PC-3 (cell line): ENCODE measurements at regions not wholly inside any gene's neighbourhood (a gene's known extent, or its start where the extent isn't known, plus 50 kb on each side); places are given as distances from the start of the nearest gene placed in this dataset.
A peak's percentile ranks its signal among the peaks of the same experiment; 100 is the strongest.

ENCODE experiments used
- ATAC-seq: fragments of 200-7000 bp; cut with Tn5 transposase; 2 replicates; pipeline ENCODE4 v1.9.1; 2020; ENCODE audit warnings: mild to moderate bottlenecking, moderate library complexity
- BruUV-seq: library from RNA; stranded (reverse); fragments of 400-500 nt; replicated peaks from 2 replicates; lab custom pipeline; 2021; lab: Mats Ljungman, UMichigan
- CTCF ChIA-PET: fragments of 300-600 bp; sonication (Branson Sonifier 250); formaldehyde crosslinking; loops from one replicate; lab custom pipeline; 2022; ENCODE audit warnings: antibody characterized with exemption; lab: Charles Lee
- POLR2A ChIA-PET: fragments of 300-600 bp; sonication (Branson Sonifier 250); formaldehyde crosslinking; loops from one replicate; lab custom pipeline; 2022; ENCODE audit warnings: antibody characterized with exemption; ENCODE audit not compliant: unreplicated experiment; lab: Charles Lee
- DNase-seq: peaks from one replicate; pipeline ENCODE4 v3.0.0-alpha.2; 2015
- H2AFZ ChIP-seq: fragments of 300-600 bp; sonication (generic); 2 replicates; pipeline ENCODE4 v1.6.0; 2016; ENCODE audit warnings: antibody characterized with exemption, low read length
- H3F3A ChIP-seq: fragments of 300-600 bp; sonication (generic); one replicate; pipeline ENCODE4 v1.6.0; 2017; ENCODE audit warnings: antibody characterized with exemption, low read length, control low read depth, mild to moderate bottlenecking; ENCODE audit not compliant: unreplicated experiment
- H3K27ac ChIP-seq: fragments of 300-600 bp; sonication (generic); 2 replicates; pipeline ENCODE4 v1.5.1; 2016; ENCODE audit warnings: mild to moderate bottlenecking, low read length
- H3K27me3 ChIP-seq: fragments of 300-600 bp; sonication (generic); 2 replicates; pipeline ENCODE4 v1.6.1; 2016; ENCODE audit warnings: low read length, mixed read lengths
- H3K36me3 ChIP-seq: fragments of 300-600 bp; sonication (generic); 2 replicates; pipeline ENCODE4 v1.6.1; 2016; ENCODE audit warnings: low read depth, mixed run types, low read length, mixed read lengths
- H3K4me1 ChIP-seq: fragments of 300-600 bp; sonication (generic); 2 replicates; pipeline ENCODE4 v1.5.1; 2016; ENCODE audit warnings: low read length; ENCODE audit not compliant: insufficient read depth
- H3K4me2 ChIP-seq: fragments of 300-600 bp; sonication (generic); 2 replicates; pipeline ENCODE4 v1.6.0; 2016; ENCODE audit warnings: low read length
- H3K4me3 ChIP-seq: fragments of 300-600 bp; sonication (generic); 2 replicates; pipeline ENCODE4 v1.5.1; 2016; ENCODE audit warnings: mild to moderate bottlenecking, low read length, mixed read lengths
- H3K79me2 ChIP-seq: fragments of 300-600 bp; sonication (generic); 2 replicates; pipeline ENCODE4 v1.6.1; 2017; ENCODE audit warnings: low read length, mixed read lengths
- H3K9ac ChIP-seq: fragments of 300-600 bp; sonication (generic); 2 replicates; pipeline ENCODE4 v1.6.0; 2016; ENCODE audit warnings: mild to moderate bottlenecking, low read length
- H3K9me2 ChIP-seq: fragments of 300-600 bp; sonication (generic); replicated peaks from 2 replicates; pipeline ENCODE4 v1.6.1; 2016; ENCODE audit warnings: mixed run types, low read length, mixed read lengths
- H3K9me3 ChIP-seq: fragments of 300-600 bp; sonication (generic); 2 replicates; pipeline ENCODE4 v1.6.1; 2016; ENCODE audit warnings: low read length, mixed read lengths
- H4K20me1 ChIP-seq: fragments of 300-600 bp; sonication (generic); 2 replicates; pipeline ENCODE4 v1.6.1; 2016; ENCODE audit warnings: low read length, mixed read lengths
- CTCF ChIP-seq: fragments of 300-600 bp; sonication (generic); conservative IDR thresholded peaks from 2 replicates; pipeline ENCODE4 v1.5.1; 2017; ENCODE audit warnings: antibody characterized with exemption, low read depth, mild to moderate bottlenecking, low read length
- EZH2 ChIP-seq: fragments of 300-600 bp; sonication (generic); IDR thresholded peaks from one replicate; pipeline ENCODE4 v1.6.1; 2017; ENCODE audit warnings: antibody characterized with exemption, mild to moderate bottlenecking, low read length; ENCODE audit not compliant: unreplicated experiment
- EZH2phosphoT487 ChIP-seq: fragments of 300-600 bp; sonication (generic); IDR thresholded peaks from 2 replicates; pipeline ENCODE4 v1.6.1; 2018; ENCODE audit warnings: mild to moderate bottlenecking, antibody characterized with exemption, low read length, borderline replicate concordance
- intact Hi-C: fragments of 100-400 bp; cut with micrococcal nuclease; formaldehyde crosslinking; loops from 2 replicates; pipeline ENCODE4 v1.9.0; 2023

DNA sequence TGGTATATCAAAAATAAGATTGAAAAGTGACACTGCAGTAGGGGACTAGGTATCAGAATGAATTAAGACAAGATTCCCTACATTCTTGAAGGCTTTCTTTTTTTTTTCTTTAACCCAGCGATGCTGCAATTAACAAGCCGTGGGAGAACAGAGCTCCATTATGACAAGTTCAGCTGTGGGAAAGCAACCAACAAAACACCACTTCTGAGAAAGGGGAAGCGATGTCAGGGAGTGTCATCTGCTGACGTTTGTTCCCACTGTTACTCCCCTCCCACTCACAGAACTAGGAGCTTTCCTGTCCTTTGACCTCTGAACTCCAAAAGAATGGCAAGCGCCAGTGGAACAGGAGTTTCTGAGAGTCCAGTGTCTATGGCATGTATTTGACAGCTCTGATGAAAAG is 90.2 kb upstream of the SLITRK2 start:
- ChIA-PET CTCF (no interaction called here), POLR2A (no interaction called here)
- Histone ChIP-seq H3K27me3 (no peaks in the 10 kb centered on the region), H3K9me2 (no peaks in the 10 kb centered on the region), H3K4me1 (no peaks in the 10 kb centered on the region), H3K79me2 (no peaks in the 10 kb centered on the region), H3K9me3 (no peaks in the 10 kb centered on the region), H3K4me2 (no peak overlapping the region), H3F3A (no peaks in the 10 kb centered on the region), H2AFZ (no peak overlapping the region), H3K4me3 (no peak overlapping the region), H4K20me1 (no peaks in the 10 kb centered on the region), H3K27ac (no peak overlapping the region), H3K9ac (no peak overlapping the region), H3K36me3 (no peaks in the 10 kb centered on the region)
- TF ChIP-seq EZH2 (no peak), CTCF (no peak), EZH2phosphoT487 (no peak)
- DNase-seq: no peak
- BruUV-seq: no TSS peak
- intact Hi-C loops: no loop called here
- ATAC-seq: no peak

DNA sequence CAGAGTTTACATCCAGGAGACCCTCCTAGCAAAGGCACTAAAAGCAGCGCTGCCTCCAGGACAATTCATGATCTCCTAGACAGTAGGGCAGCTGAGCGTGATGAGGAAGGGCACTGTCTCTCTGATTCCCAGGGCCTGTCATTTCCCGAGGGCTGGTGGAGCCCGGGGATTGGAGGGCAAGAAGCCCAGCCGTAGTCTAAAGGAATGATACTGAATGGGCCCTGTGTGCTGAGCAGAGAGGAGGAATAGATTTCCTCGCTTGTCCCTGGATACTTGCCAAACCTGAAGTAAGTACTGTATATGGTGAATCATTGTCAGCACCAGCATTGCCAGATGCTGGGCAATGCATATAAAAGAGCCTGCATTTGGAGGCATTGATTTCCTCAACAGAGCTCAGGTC is 88.0 kb upstream of the SLITRK2 start:
- no peak for TF ChIP-seq CTCF
- TF ChIP-seq EZH2phosphoT487: no peak
- no peak for TF ChIP-seq EZH2
- H3K9me2 ChIP-seq: no peaks in the 10 kb centered on the region
- no peak overlapping the region for H3K27ac ChIP-seq
- no peaks in the 10 kb centered on the region for H3F3A ChIP-seq
- H3K9me3 ChIP-seq: no peaks in the 10 kb centered on the region
- CTCF ChIA-PET: no interaction called here
- H3K4me3 ChIP-seq: no peak overlapping the region
- no peaks in the 10 kb centered on the region for H3K27me3 ChIP-seq
- no peak overlapping the region for H2AFZ ChIP-seq
- no peaks in the 10 kb centered on the region for H3K4me1 ChIP-seq
- no peaks in the 10 kb centered on the region for H3K36me3 ChIP-seq
- H4K20me1 ChIP-seq: no peaks in the 10 kb centered on the region
- H3K9ac ChIP-seq: no peak overlapping the region
- ATAC-seq (no peak), DNase-seq (peak; percentile 31)
- intact Hi-C loops: no loop called here
- H3K79me2 ChIP-seq: no peaks in the 10 kb centered on the region
- POLR2A ChIA-PET: no interaction called here
- no peak overlapping the region for H3K4me2 ChIP-seq
- BruUV-seq: no TSS peak

- H2AFZ ChIP-seq: no peak overlapping the region
- H4K20me1 ChIP-seq: no peaks in the 10 kb centered on the region
- H3K9me2 ChIP-seq: no peaks in the 10 kb centered on the region
- H3K79me2 ChIP-seq: no peaks in the 10 kb centered on the region
- peak; percentile 6 for DNase-seq
- ChIA-PET POLR2A (no interaction called here), CTCF (no interaction called here)
- ATAC-seq: no peak
- no peaks in the 10 kb centered on the region for H3F3A ChIP-seq
- no peaks in the 10 kb centered on the region for H3K9me3 ChIP-seq
- TF ChIP-seq EZH2phosphoT487 (no peak), CTCF (no peak)
- no peak overlapping the region for H3K4me2 ChIP-seq
- intact Hi-C loops: no loop called here
- H3K9ac ChIP-seq: no peak overlapping the region
- no peak overlapping the region for H3K4me3 ChIP-seq
- no TSS peak for BruUV-seq
- H3K27me3 ChIP-seq: no peaks in the 10 kb centered on the region
- no peaks in the 10 kb centered on the region for H3K4me1 ChIP-seq
- no peaks in the 10 kb centered on the region for H3K36me3 ChIP-seq
- H3K27ac ChIP-seq: no peak overlapping the region
Observed at GRCh38 chrX:145735036-145735435, 82.6 kb upstream of the SLITRK2 start.
